Mesenchymal stem cell (in vitro differentiated cells and primary cell): ENCODE measurements at regions not wholly inside any gene's neighbourhood (a gene's known extent, or its start where the extent isn't known, plus 50 kb on each side); places are given as distances from the start of the nearest gene placed in this dataset.

ENCODE experiments used
- DNase-seq: peaks from one replicate; pipeline ENCODE4 v3.0.0-alpha.2; 2013
- H2AFZ ChIP-seq: one replicate; pipeline ENCODE4 v1.6.1; 2013; ENCODE audit warnings: low read depth, mild to moderate bottlenecking, control low read depth, inconsistent platforms, low read length, moderate library complexity
- H2AK5ac ChIP-seq: 2 replicates; pipeline ENCODE4 v1.6.1; 2013; ENCODE audit warnings: low read length, moderate library complexity, mild to moderate bottlenecking, inconsistent platforms; ENCODE audit not compliant: severe bottlenecking
- H2BK120ac ChIP-seq: one replicate; pipeline ENCODE4 v1.6.1; 2013; ENCODE audit warnings: low read depth, mild to moderate bottlenecking, inconsistent platforms, low read length, moderate library complexity
- H2BK12ac ChIP-seq, 2 experiments: one replicate each; pipeline ENCODE4 v1.6.1; 2013; ENCODE audit warnings: inconsistent platforms in 2 of 2, low read length in 2 of 2, mild to moderate bottlenecking in 2 of 2, moderate library complexity in 2 of 2, control low read depth in 1 of 2
- H2BK15ac ChIP-seq: one replicate; pipeline ENCODE4 v1.6.1; 2013; ENCODE audit warnings: mild to moderate bottlenecking, low read depth, inconsistent platforms; ENCODE audit not compliant: poor library complexity, severe bottlenecking
- H2BK5ac ChIP-seq: 2 replicates; pipeline ENCODE4 v1.6.1; 2013; ENCODE audit warnings: low read depth, mild to moderate bottlenecking, low read length, control low read depth, inconsistent platforms; ENCODE audit not compliant: poor library complexity, severe bottlenecking
- H3K14ac ChIP-seq, 2 experiments: one replicate each; pipeline ENCODE4 v1.6.1; 2013; ENCODE audit warnings: inconsistent platforms in 2 of 2, low read length in 2 of 2, control low read depth in 1 of 2, mild to moderate bottlenecking in 1 of 2, moderate library complexity in 1 of 2
- H3K18ac ChIP-seq, 2 experiments: one replicate each; pipeline ENCODE4 v1.6.1; 2013; ENCODE audit warnings: inconsistent platforms in 2 of 2, low read length in 2 of 2, control low read depth in 1 of 2, low read depth in 1 of 2, mild to moderate bottlenecking in 1 of 2
- H3K23ac ChIP-seq, 2 experiments: one replicate each; pipeline ENCODE4 v1.6.1; 2013; ENCODE audit warnings: inconsistent platforms in 2 of 2, low read length in 2 of 2, mild to moderate bottlenecking in 2 of 2, moderate library complexity in 2 of 2, control low read depth in 1 of 2
- H3K27ac ChIP-seq: 2 replicates; pipeline ENCODE4 v1.5.1; 2013; ENCODE audit warnings: mild to moderate bottlenecking, moderate library complexity, low read length, control low read depth, inconsistent platforms; ENCODE audit not compliant: poor library complexity, severe bottlenecking
- H3K27me3 ChIP-seq, 2 experiments: 2 replicates each; pipeline versions ENCODE4 v1.6.1 to v1.7.0; 2013; ENCODE audit warnings: low read length in 2 of 2, mild to moderate bottlenecking in 2 of 2, moderate library complexity in 2 of 2, control low read depth in 1 of 2, inconsistent platforms in 1 of 2; ENCODE audit not compliant: control insufficient read depth in 1 of 2, insufficient read depth in 1 of 2
- H3K36me3 ChIP-seq, 2 experiments: 2 replicates each; pipeline versions ENCODE4 v1.6.1 to v1.7.0; 2013; ENCODE audit warnings: low read length in 2 of 2, control low read depth in 1 of 2, inconsistent platforms in 1 of 2, low read depth in 1 of 2, mild to moderate bottlenecking in 1 of 2; ENCODE audit not compliant: insufficient read depth in 2 of 2, control insufficient read depth in 1 of 2
- H3K4ac ChIP-seq, 2 experiments: one replicate each; pipeline ENCODE4 v1.6.1; 2013; ENCODE audit warnings: inconsistent platforms in 2 of 2, low read length in 2 of 2, mild to moderate bottlenecking in 2 of 2, moderate library complexity in 2 of 2, control low read depth in 1 of 2, low read depth in 1 of 2
- H3K4me1 ChIP-seq: 2 replicates; pipeline ENCODE4 v1.6.1; 2013; ENCODE audit warnings: low read depth, low read length, control low read depth; ENCODE audit not compliant: control insufficient read depth, insufficient read depth
- H3K4me2 ChIP-seq: 2 replicates; pipeline ENCODE4 v1.6.1; 2013; ENCODE audit warnings: low read length, mild to moderate bottlenecking, inconsistent platforms; ENCODE audit not compliant: poor library complexity, severe bottlenecking
- H3K4me3 ChIP-seq, 2 experiments: 2 replicates each; pipeline versions ENCODE4 v1.5.1 to v1.7.0; 2013; ENCODE audit warnings: low read length in 2 of 2, mild to moderate bottlenecking in 2 of 2, control low read depth in 1 of 2, low read depth in 1 of 2; ENCODE audit not compliant: insufficient read depth in 1 of 2
- H3K79me1 ChIP-seq: replicated peaks from 2 replicates; pipeline ENCODE4 v1.6.1; 2013; ENCODE audit warnings: mild to moderate bottlenecking, control low read depth, low read length, inconsistent platforms; ENCODE audit not compliant: poor library complexity, severe bottlenecking
- H3K9ac ChIP-seq: 2 replicates; pipeline ENCODE4 v1.7.0; 2013; ENCODE audit warnings: mild to moderate bottlenecking, low read length, moderate library complexity
- H3K9me3 ChIP-seq: 2 replicates; pipeline ENCODE4 v1.7.0; 2013; ENCODE audit warnings: mild to moderate bottlenecking, low read length; ENCODE audit not compliant: control insufficient read depth
- H4K8ac ChIP-seq: one replicate; pipeline ENCODE4 v1.6.1; 2013; ENCODE audit warnings: inconsistent platforms, mild to moderate bottlenecking, low read length, moderate library complexity
- H4K91ac ChIP-seq: one replicate; pipeline ENCODE4 v1.6.1; 2013; ENCODE audit warnings: mild to moderate bottlenecking, low read length, inconsistent platforms
- WGBS: methylation state at CpG from one replicate; pipeline ENCODE4 v1.1.7; 2013; ENCODE audit warnings: mixed read lengths; 5-methylcytosine and 5-hydroxymethylcytosine counted together

GRCh38 chr5:123914333-123914732, 402.4 kb downstream of the CSNK1G3 start:
- H3K23ac ChIP-seq = no peak overlapping the region

GRCh38 chr5:123907349-123907748, 395.4 kb downstream of the CSNK1G3 start:
- H3K4me2 ChIP-seq = no peak overlapping the region
- no peak overlapping the region for H3K9ac ChIP-seq
- H4K8ac ChIP-seq = no peak overlapping the region
- H2BK120ac ChIP-seq = no peak overlapping the region
- no peaks in the 10 kb centered on the region for H3K36me3 ChIP-seq
- H2BK5ac ChIP-seq = no peak overlapping the region
- WGBS = no CpG with 5 or more reads among the region's 3 CpGs
- H3K4me1 ChIP-seq = no peaks in the 10 kb centered on the region
- H3K23ac ChIP-seq = no peak overlapping the region
- no peak overlapping the region for H4K91ac ChIP-seq
- H3K27me3 ChIP-seq = no peaks in the 10 kb centered on the region
- H2BK15ac ChIP-seq = no peak overlapping the region
- H2AFZ ChIP-seq = no peak overlapping the region
- no peak for DNase-seq
- H2BK12ac ChIP-seq = no peak overlapping the region
- no peak overlapping the region for H2AK5ac ChIP-seq
- H3K4me3 ChIP-seq = no peak overlapping the region
- H3K79me1 ChIP-seq = no peaks in the 10 kb centered on the region
- H3K18ac ChIP-seq = no peak overlapping the region
- no peak overlapping the region for H3K4ac ChIP-seq
- no peaks in the 10 kb centered on the region for H3K9me3 ChIP-seq
- H3K27ac ChIP-seq = no peak overlapping the region
- no peak overlapping the region for H3K14ac ChIP-seq

More at GRCh38 chr5:123914333-123914732, 402.4 kb downstream of the CSNK1G3 start:
- H3K79me1 ChIP-seq = no peaks in the 10 kb centered on the region
- H2BK12ac ChIP-seq = no peak overlapping the region
- no peak overlapping the region for H2AK5ac ChIP-seq
- H3K36me3 ChIP-seq = no peaks in the 10 kb centered on the region
- no peak overlapping the region for H4K91ac ChIP-seq
- peaks cover 4% of the 10 kb centered on the region for H3K9me3 ChIP-seq
- no peak overlapping the region for H3K4me3 ChIP-seq
- no peak overlapping the region for H2BK15ac ChIP-seq
- H3K27me3 ChIP-seq = no peaks in the 10 kb centered on the region
- no peak overlapping the region for H2BK120ac ChIP-seq
- WGBS = 89% methylated on average over 1 of the region's 1 CpG
- no peak for DNase-seq
- no peak overlapping the region for H3K18ac ChIP-seq
- H3K4ac ChIP-seq = no peak overlapping the region
- no peak overlapping the region for H2BK5ac ChIP-seq
- H3K27ac ChIP-seq = no peak overlapping the region
- H2AFZ ChIP-seq = no peak overlapping the region
- H3K9ac ChIP-seq = no peak overlapping the region
- H3K4me2 ChIP-seq = no peak overlapping the region
- H3K14ac ChIP-seq = no peak overlapping the region
- H4K8ac ChIP-seq = no peak overlapping the region
- no peaks in the 10 kb centered on the region for H3K4me1 ChIP-seq

GRCh38 chr5:123906698-123907295, 394.8 kb downstream of the CSNK1G3 start:
- no peak overlapping the region for H2BK12ac ChIP-seq
- 94% methylated on average over 3 of the region's 4 CpGs for WGBS
- H3K14ac ChIP-seq = no peak overlapping the region
- H3K36me3 ChIP-seq = no peaks in the 10 kb centered on the region
- no peaks in the 10 kb centered on the region for H3K79me1 ChIP-seq
- no peaks in the 10 kb centered on the region for H3K9me3 ChIP-seq
- H3K27ac ChIP-seq = no peak overlapping the region
- H2BK5ac ChIP-seq = no peak overlapping the region
- H3K4me1 ChIP-seq = no peaks in the 10 kb centered on the region
- H2AFZ ChIP-seq = no peak overlapping the region
- H3K18ac ChIP-seq = no peak overlapping the region
- H2BK15ac ChIP-seq = no peak overlapping the region
- no peak overlapping the region for H3K4me2 ChIP-seq
- H2BK120ac ChIP-seq = no peak overlapping the region
- H3K27me3 ChIP-seq = no peaks in the 10 kb centered on the region
- DNase-seq = no peak
- no peak overlapping the region for H3K9ac ChIP-seq
- no peak overlapping the region for H4K91ac ChIP-seq
- no peak overlapping the region for H3K23ac ChIP-seq
- H2AK5ac ChIP-seq = no peak overlapping the region
- no peak overlapping the region for H4K8ac ChIP-seq
- no peak overlapping the region for H3K4me3 ChIP-seq
- H3K4ac ChIP-seq = no peak overlapping the region

GRCh38 chr5:123885081-123885480, 373.1 kb downstream of the CSNK1G3 start:
- Histone ChIP-seq H3K27ac (no peak overlapping the region), H2BK15ac (no peak overlapping the region), H3K4ac (no peak overlapping the region), H3K4me3 (no peak overlapping the region), H2BK5ac (no peak overlapping the region), H3K14ac (no peak overlapping the region), H3K36me3 (no peaks in the 10 kb centered on the region), H2BK12ac (no peak overlapping the region), H2BK120ac (no peak overlapping the region), H3K4me1 (no peaks in the 10 kb centered on the region), H3K9me3 (peaks cover 4% of the 10 kb centered on the region), H3K79me1 (no peaks in the 10 kb centered on the region), H2AK5ac (no peak overlapping the region), H4K91ac (no peak overlapping the region), H3K4me2 (no peak overlapping the region), H3K23ac (no peak overlapping the region), H3K27me3 (no peaks in the 10 kb centered on the region), H4K8ac (no peak overlapping the region), H2AFZ (no peak overlapping the region), H3K18ac (no peak overlapping the region), H3K9ac (no peak overlapping the region)
- WGBS = 72% methylated on average over 1 of the region's 1 CpG
- no peak for DNase-seq
